ENCODE measurements at regions not wholly inside any gene's neighbourhood (a gene's known extent, or its start where the extent isn't known, plus 50 kb on each side); places are given as distances from the start of the nearest gene placed in this dataset.

- TF ChIP-seq TCF12 (IDR thresholded peaks at IDR 0.05; ENCODE audit: low read depth) = no peak
- no peak for TF ChIP-seq RAD21 (IDR thresholded peaks at IDR 0.05; ENCODE audit: low read depth)
- TF ChIP-seq CEBPB (IDR thresholded peaks at IDR 0.05) = no peak
- TF ChIP-seq CREB1 (IDR thresholded peaks at IDR 0.05; ENCODE audit: low read depth) = no peak
- TF ChIP-seq FOXM1 (IDR thresholded peaks at IDR 0.05; ENCODE audit: borderline replicate concordance, low read depth) = no peak
- no peak for TF ChIP-seq EP300 (IDR thresholded peaks at IDR 0.05; ENCODE audit: borderline replicate concordance)
- no peak for TF ChIP-seq TEAD4 (IDR thresholded peaks at IDR 0.05)
Observed at GRCh38 chr5:106417163-106417562, 1253.6 kb downstream of the EFNA5 start.

- no peak for TF ChIP-seq EP300 (IDR thresholded peaks at IDR 0.05; ENCODE audit: borderline replicate concordance)
- TF ChIP-seq YY1 (IDR thresholded peaks at IDR 0.05; ENCODE audit: low read depth) = no peak
- no peak for TF ChIP-seq RAD21 (IDR thresholded peaks at IDR 0.05; ENCODE audit: low read depth)
- no peak for TF ChIP-seq CEBPB (IDR thresholded peaks at IDR 0.05)
- TF ChIP-seq, protein P1, sequence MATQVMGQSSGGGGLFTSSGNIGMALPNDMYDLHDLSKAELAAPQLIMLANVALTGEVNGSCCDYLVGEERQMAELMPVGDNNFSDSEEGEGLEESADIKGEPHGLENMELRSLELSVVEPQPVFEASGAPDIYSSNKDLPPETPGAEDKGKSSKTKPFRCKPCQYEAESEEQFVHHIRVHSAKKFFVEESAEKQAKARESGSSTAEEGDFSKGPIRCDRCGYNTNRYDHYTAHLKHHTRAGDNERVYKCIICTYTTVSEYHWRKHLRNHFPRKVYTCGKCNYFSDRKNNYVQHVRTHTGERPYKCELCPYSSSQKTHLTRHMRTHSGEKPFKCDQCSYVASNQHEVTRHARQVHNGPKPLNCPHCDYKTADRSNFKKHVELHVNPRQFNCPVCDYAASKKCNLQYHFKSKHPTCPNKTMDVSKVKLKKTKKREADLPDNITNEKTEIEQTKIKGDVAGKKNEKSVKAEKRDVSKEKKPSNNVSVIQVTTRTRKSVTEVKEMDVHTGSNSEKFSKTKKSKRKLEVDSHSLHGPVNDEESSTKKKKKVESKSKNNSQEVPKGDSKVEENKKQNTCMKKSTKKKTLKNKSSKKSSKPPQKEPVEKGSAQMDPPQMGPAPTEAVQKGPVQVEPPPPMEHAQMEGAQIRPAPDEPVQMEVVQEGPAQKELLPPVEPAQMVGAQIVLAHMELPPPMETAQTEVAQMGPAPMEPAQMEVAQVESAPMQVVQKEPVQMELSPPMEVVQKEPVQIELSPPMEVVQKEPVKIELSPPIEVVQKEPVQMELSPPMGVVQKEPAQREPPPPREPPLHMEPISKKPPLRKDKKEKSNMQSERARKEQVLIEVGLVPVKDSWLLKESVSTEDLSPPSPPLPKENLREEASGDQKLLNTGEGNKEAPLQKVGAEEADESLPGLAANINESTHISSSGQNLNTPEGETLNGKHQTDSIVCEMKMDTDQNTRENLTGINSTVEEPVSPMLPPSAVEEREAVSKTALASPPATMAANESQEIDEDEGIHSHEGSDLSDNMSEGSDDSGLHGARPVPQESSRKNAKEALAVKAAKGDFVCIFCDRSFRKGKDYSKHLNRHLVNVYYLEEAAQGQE (IDR thresholded peaks at IDR 0.05; ENCODE audit: low read depth) = no peak
- TF ChIP-seq ZBTB7A (IDR thresholded peaks at IDR 0.05; ENCODE audit: low read depth) = no peak
- no peak for TF ChIP-seq TCF12 (IDR thresholded peaks at IDR 0.05; ENCODE audit: low read depth)
- no peak for TF ChIP-seq FOXM1 (IDR thresholded peaks at IDR 0.05; ENCODE audit: borderline replicate concordance, low read depth)
- TF ChIP-seq USF1 (IDR thresholded peaks at IDR 0.05) = no peak
- no peak for TF ChIP-seq EGR1 (IDR thresholded peaks at IDR 0.05)
- no peak for TF ChIP-seq MAX (IDR thresholded peaks at IDR 0.05)
- TF ChIP-seq CREB1 (IDR thresholded peaks at IDR 0.05; ENCODE audit: low read depth) = no peak
- TF ChIP-seq TAF1 (IDR thresholded peaks at IDR 0.05; ENCODE audit: low read depth) = no peak
- TF ChIP-seq TEAD4 (IDR thresholded peaks at IDR 0.05) = no peak
Observed at GRCh38 chr5:106415541-106415940, 1255.2 kb downstream of the EFNA5 start.

DNA sequence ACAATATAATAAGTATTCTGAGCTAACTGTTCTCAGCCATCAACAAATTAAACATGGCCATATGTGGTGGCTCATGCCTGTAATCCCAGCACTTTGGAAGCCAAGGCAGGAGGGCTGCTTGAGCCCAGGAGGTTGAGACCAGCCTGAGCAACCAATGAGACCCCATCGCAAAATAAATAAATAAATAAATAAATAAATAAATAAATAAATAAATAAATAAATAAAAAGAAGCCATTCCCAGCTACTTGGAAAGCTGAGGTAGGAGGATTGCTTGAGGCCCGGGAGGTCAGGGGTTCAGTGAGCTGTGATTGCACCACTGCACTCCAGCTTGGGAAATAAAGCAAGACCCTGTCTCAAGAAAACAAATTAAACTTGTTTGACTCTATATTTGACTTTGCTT, 1256.4 kb downstream of the EFNA5 start:
- no peak for TF ChIP-seq TCF12 (IDR thresholded peaks at IDR 0.05; ENCODE audit: low read depth)

GRCh38 chr5:106412606-106413005, 1258.1 kb downstream of the EFNA5 start:
- no peak for TF ChIP-seq EGR1 (IDR thresholded peaks at IDR 0.05)
- no peak for TF ChIP-seq ZBTB7A (IDR thresholded peaks at IDR 0.05; ENCODE audit: low read depth)
- no peak for TF ChIP-seq USF1 (IDR thresholded peaks at IDR 0.05)
- no peak for TF ChIP-seq YY1 (IDR thresholded peaks at IDR 0.05; ENCODE audit: low read depth)
- no peak for TF ChIP-seq CEBPB (IDR thresholded peaks at IDR 0.05)
- no peak for TF ChIP-seq RAD21 (IDR thresholded peaks at IDR 0.05; ENCODE audit: low read depth)
- no peak for TF ChIP-seq TEAD4 (IDR thresholded peaks at IDR 0.05)
- no peak for TF ChIP-seq MAX (IDR thresholded peaks at IDR 0.05)
- TF ChIP-seq, protein P1 (IDR thresholded peaks at IDR 0.05; ENCODE audit: low read depth) = no peak
- no peak for TF ChIP-seq FOXM1 (IDR thresholded peaks at IDR 0.05; ENCODE audit: borderline replicate concordance, low read depth)
- TF ChIP-seq EP300 (IDR thresholded peaks at IDR 0.05; ENCODE audit: borderline replicate concordance) = no peak
- no peak for TF ChIP-seq TCF12 (IDR thresholded peaks at IDR 0.05; ENCODE audit: low read depth)
- TF ChIP-seq CREB1 (IDR thresholded peaks at IDR 0.05; ENCODE audit: low read depth) = no peak
- TF ChIP-seq TAF1 (IDR thresholded peaks at IDR 0.05; ENCODE audit: low read depth) = no peak
- no peak for TF ChIP-seq NFIC (IDR thresholded peaks at IDR 0.05)

DNA sequence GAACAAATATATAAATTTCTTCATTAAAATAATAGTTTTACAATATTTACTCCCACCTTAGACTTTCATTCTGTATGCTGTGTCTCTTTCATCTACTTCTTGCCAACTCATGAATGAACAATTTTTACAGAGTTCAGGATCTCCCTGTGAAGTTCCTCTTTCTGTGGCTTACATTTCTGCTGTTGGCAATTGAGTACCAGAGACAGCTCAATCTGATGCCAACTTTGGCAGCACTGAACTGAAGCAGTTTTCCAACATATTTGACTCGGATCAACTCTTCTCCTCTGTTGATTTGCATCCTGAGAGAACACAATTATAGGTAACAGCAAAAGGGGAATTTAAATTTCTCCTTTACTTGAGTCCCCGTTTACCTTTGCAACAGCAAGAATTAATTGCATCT, 1262.2 kb downstream of the EFNA5 start:
- TF ChIP-seq CEBPB (IDR thresholded peaks at IDR 0.05) (no peak), TCF12 (IDR thresholded peaks at IDR 0.05; ENCODE audit: low read depth) (no peak), MAX (IDR thresholded peaks at IDR 0.05) (no peak), ZBTB7A (IDR thresholded peaks at IDR 0.05; ENCODE audit: low read depth) (no peak), TEAD4 (IDR thresholded peaks at IDR 0.05) (no peak), NFIC (IDR thresholded peaks at IDR 0.05) (no peak), EP300 (IDR thresholded peaks at IDR 0.05; ENCODE audit: borderline replicate concordance) (no peak), YY1 (IDR thresholded peaks at IDR 0.05; ENCODE audit: low read depth) (no peak), TAF1 (IDR thresholded peaks at IDR 0.05; ENCODE audit: low read depth) (no peak), RAD21 (IDR thresholded peaks at IDR 0.05; ENCODE audit: low read depth) (no peak), CREB1 (IDR thresholded peaks at IDR 0.05; ENCODE audit: low read depth) (no peak), USF1 (IDR thresholded peaks at IDR 0.05) (no peak), EGR1 (IDR thresholded peaks at IDR 0.05) (no peak)
- TF ChIP-seq, protein P1 (IDR thresholded peaks at IDR 0.05; ENCODE audit: low read depth) = no peak
